GM18858 (cell line): ENCODE measurements at regions not wholly inside any gene's neighbourhood (a gene's known extent, or its start where the extent isn't known, plus 50 kb on each side); places are given as distances from the start of the nearest gene placed in this dataset.

Source experiments
- ATAC-seq: cut with Tn5 transposase; IDR thresholded peaks from one replicate; pipeline ENCODE4 v1.9.1; 2021; ENCODE audit not compliant: unreplicated experiment

- no peak for ATAC-seq
These were observed 575.6 kb downstream of the CPS1 start for GRCh38 chr2:211132046-211132445.

DNA sequence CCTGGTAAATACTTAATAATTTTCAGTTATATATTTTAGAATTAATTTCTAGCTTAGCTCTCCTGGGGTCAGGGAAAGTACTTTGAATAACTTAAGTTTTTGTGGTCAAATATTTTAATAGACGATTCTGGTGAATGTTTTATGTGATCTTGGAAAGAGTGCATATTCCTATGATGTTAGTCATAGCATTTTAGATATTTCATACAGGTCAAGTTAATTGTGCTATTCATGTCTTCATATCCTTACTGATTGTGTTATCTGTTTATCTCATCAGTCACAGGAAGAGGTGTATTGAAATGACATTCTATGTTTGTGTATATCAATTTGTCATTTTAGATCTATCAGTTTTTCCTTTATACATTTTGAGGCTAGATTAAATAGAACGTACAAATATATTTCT is 576.2 kb downstream of the CPS1 start:
- no peak for ATAC-seq

DNA sequence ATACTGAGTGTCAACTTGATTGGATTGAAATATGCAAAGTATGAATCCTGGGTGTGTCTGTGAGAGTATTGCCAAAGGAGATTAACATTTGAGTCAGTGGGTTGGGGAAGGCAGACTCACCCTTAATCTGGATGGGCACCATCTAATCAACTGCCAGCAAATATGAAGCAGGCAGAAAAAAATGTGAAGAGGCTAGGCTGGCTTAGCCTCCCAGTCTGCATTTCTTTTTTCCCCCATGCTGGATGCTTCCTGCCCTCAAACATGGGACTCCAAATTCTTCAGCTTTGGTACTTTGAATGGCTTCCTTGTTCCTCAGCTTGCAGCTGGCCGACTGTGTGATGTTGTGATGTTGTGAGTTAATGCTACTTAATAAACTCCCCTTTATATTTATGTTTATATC is 577.4 kb downstream of the CPS1 start:
- no peak for ATAC-seq

DNA sequence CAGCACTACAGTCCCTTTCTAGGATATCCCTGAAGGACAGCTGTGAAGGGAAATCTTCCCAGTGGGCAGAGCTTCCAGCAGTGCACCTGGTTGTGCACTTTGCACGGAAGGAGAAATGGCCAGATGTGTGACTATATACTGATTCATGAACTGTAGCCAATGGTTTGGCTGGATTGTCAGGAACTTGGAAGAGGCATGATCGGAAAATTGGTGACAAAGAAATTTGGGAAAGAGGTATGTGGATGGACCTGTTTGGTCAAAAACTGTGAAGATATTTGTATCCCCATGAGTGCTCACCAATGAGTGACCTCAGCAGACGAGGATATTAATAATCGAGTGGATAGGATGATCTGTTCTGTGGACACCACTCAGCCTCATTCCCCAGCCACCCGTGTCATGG is 582.2 kb downstream of the CPS1 start:
- ATAC-seq: no peak

DNA sequence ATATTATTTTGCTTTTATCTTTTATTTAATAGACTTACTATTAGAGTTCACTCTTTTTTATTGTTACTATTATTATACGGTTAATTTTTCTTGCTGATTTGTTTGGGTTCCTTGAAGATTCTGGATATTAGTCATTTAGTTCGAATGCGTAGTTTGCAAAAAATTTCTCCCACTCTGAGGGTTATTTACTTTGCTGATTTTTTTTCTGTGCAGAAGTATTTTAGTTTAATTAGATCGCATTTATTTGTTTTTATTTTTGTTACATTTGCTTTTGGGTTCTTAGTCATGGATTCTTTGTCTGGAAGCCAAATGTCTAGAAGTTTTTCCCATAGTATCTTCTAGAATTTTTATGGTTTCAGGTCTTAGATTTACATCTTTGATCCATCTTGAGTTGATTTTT is 585.2 kb downstream of the CPS1 start:
- ATAC-seq: no peak

DNA sequence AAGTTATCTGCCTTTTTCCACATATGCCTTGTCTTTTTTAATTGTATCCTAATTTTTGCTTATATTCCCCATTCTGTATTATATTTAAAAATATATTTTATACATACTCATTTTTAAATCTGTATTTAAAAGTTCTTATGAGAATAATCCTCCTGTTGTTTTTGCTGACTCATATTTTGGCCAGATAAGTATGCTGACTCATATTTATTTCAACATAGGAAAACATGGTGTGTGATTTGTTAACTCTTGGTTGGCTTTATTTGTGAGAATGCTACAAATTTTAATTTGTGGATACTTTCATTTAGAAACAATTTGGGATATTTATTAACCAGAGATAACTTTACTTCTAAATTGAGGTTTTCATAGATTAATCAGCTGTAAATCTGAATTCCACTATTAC is 587.7 kb downstream of the CPS1 start:
- ATAC-seq: no peak

GRCh38 chr2:211144974-211145665 is 588.7 kb downstream of the CPS1 start:
- no peak for ATAC-seq

DNA sequence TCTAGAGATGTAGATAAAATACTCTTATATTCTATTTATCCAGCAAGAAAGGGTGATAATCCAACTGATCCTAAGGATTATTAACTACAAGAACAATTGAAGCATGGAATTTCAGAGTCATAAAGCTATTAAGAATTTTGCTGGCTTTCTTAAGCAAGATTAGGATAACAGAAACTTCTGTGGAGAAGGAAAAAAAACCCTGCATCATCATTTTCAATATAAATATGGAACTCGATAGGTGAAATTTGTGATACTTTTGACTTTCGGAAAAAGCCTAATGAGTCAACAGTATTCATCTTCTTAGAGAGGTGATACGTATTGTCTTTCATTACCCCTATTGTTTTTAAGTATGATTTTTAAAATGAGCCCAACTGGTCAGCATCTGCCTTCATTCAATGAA is 593.3 kb downstream of the CPS1 start:
- no peak for ATAC-seq

GRCh38 chr2:211157211-211157610 is 600.8 kb downstream of the CPS1 start:
- no peak for ATAC-seq

GRCh38 chr2:211157856-211158463 is 601.6 kb downstream of the CPS1 start:
- ATAC-seq: peak; percentile 99

GRCh38 chr2:211159972-211160371 is 603.6 kb downstream of the CPS1 start:
- no peak for ATAC-seq

DNA sequence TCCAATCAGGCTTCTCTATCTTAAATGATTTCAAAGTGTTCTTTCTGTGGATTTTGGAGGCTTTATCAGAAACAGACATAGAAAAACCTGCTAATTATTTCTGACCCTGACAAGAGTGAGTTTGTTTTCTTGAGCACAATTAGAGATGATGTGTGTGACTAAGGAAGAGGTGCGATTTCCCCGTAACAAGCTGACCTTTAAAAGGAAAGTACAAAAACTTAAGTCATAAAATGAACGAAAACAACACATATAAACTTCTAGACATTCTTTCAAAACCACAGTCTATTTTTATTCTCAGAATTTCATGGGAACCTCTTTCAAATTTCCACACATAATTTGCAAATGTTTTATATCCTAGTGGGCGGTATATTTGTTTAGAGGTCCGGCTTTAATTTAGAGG is 604.8 kb downstream of the CPS1 start:
- ATAC-seq: no peak

- no peak for ATAC-seq
These were observed 606.5 kb downstream of the CPS1 start for GRCh38 chr2:211162911-211163310.

GRCh38 chr2:211170843-211171242 is 614.4 kb downstream of the CPS1 start:
- no peak for ATAC-seq

- no peak for ATAC-seq
These were observed 617.6 kb downstream of the CPS1 start for GRCh38 chr2:211174021-211174420.

DNA sequence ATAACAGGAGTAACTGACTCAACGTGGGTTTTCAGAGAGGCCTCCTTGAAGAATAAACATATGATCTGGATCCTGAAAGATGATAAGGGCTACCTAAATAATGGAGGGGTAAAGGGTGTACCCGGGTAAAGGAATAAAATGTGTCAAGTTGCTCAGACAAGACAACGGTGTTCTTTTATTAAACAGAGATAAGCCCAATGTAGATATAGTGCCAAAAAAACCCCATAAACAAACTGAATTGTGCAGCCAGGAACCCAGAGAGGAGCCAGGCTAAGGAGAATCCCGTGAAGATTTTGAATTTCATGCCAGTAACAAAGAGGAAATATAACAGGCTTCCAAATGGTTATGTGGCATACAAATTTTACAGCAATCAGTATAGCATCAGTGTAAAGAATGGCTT is 618.2 kb downstream of the CPS1 start:
- no peak for ATAC-seq

- ATAC-seq: no peak
These were observed 619.6 kb downstream of the CPS1 start for GRCh38 chr2:211175956-211176355.

DNA sequence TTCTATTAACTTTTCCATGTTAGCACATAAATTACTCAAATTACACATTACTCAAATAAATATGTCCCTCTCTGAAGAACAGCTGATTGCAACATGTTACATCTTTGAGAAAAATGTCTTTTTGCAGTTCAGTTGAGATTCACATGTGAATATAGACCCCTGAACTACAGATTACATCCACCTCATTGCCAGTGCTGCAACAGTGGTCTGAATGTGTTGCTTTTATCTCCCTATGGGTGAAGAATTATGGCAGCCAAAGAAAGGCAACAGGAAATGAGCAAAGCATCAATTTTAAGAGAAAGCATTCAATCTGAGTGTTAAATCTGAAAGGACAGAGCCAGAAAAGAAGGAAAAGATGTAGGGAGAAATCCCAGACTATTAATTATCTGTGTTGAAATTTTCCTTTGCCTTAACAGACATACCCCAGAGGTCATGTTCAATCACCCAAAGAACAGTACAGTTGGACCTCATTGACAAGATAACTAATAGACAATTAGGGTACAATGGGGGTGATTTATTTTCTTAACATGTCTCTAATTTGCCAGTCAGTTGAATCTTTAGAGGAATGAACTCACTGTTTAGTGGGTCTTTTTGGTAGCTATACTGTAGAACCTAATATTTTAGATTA is 620.2 kb downstream of the CPS1 start:
- no peak for ATAC-seq

DNA sequence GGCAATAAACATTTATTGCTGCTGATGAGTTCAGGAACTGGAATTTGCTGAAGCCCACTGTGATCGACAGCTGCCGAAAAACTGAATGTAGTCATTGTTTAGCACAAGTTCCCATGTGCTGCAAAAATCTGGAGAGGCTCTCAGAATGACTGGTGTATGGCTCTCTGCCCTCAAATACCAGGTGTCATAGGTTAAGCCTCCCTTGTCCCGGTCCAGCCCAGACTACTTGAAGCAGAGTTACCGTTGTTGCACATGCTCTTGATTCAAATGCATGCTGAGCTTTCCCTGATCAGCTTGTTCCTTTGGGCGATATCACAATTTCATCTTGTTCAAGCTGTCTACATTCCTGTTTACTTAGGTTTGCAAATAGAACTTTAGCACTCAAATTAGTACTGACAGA is 625.2 kb downstream of the CPS1 start:
- ATAC-seq: no peak

DNA sequence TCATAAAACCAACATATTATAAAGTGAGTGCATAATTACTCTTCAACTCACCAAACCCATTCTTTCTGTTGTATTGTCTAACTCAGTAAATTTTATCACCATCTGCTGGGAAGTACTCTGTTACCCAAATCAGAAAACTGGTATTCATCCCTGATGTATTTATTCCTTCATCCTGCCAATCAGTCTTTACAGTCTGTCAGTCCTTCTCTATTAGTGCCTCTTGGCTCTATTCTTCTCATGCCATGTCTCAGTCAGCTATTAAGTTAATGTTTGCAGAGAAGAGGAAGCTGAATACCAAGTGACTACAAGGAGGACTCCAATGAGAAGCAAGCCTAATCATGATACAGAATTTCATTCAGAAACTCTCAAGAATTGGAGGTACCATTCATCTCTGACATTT is 631.2 kb downstream of the CPS1 start:
- no peak for ATAC-seq

DNA sequence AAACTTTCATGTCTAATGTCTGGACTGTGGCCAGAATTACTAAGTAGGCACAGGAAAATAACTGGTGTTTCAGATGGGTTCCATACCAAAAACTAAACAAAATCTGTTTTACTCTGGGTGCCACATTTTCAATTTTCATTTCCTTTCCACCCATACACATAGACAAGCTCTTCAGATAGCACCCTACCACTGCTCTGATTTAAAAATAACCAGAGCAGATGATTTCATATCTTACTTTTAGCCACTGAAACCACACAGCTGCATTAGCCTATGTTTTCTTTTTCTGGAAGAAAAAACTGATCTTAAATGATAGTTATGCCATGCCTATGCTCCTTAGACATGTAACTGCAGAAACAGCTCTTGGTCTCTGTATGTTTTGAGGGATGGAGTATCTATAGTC is 647.6 kb downstream of the CPS1 start:
- ATAC-seq: peak; percentile 88

DNA sequence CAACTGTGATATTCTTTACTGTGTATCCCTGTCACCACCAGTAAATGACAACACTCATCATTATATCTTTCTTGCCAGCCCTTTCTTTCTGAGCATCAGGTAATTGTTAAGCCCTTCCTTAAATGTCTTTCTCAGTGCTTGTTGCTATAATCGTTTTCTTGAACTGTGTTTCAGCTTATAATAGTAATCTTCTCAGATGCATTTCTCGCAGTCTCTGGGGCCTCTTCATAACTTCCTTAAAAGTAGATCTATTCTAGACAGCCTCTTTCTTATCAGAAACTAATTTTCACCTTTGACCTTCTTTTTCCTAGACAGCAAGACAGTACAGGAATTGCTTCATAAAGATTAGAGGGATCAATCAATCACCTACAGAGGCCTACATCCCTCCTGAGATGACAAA is 648.1 kb downstream of the CPS1 start:
- ATAC-seq: no peak

- no peak for ATAC-seq
These were observed 648.5 kb downstream of the CPS1 start for GRCh38 chr2:211204902-211205301.
